Heart right ventricle (tissue), 16 donors: ENCODE measurements at regions not wholly inside any gene's neighbourhood (a gene's known extent, or its start where the extent isn't known, plus 50 kb on each side); places are given as distances from the start of the nearest gene placed in this dataset.

Experiments
- ATAC-seq, 8 donors: fragments of 200-7000 bp; cut with Tn5 transposase; one replicate each; pipeline ENCODE4 v1.9.1; 2020; ENCODE audit warnings: mild to moderate bottlenecking in 8 of 8, moderate library complexity in 8 of 8, moderate number of reproducible peaks in 1 of 8
- DNase-seq, 2 donors: peaks; one replicate each; pipeline ENCODE4 v3.0.0-alpha.2; 2020
- H3K27ac ChIP-seq, 10 donors: fragments of 200-600 bp; sonication (generic) in 2 of 10; one replicate each; pipeline versions ENCODE4 v1.5.0 to v1.8.0; 2020 to 2022; ENCODE audit warnings: mild to moderate bottlenecking in 3 of 10
- H3K27me3 ChIP-seq, 7 donors: fragments of 200-600 bp; one replicate each; pipeline ENCODE4 v1.8.0; 2021 to 2022; ENCODE audit warnings: mild to moderate bottlenecking in 2 of 7
- H3K36me3 ChIP-seq, 9 donors: fragments of 200-600 bp; sonication (generic) in 1 of 9; one replicate each; pipeline versions ENCODE4 v1.5.0 to v1.8.0; 2020 to 2022; ENCODE audit warnings: mild to moderate bottlenecking in 2 of 9
- H3K4me1 ChIP-seq, 9 donors: fragments of 200-600 bp; sonication (generic) in 1 of 9; one replicate each; pipeline versions ENCODE4 v1.5.0 to v1.8.0; 2020 to 2022; ENCODE audit warnings: mild to moderate bottlenecking in 4 of 9
- H3K4me3 ChIP-seq, 10 donors: fragments of 200-600 bp; sonication (generic) in 2 of 10; one replicate each; pipeline versions ENCODE4 v1.5.0 to v1.8.0; 2020 to 2022; ENCODE audit warnings: mild to moderate bottlenecking in 7 of 10, moderate library complexity in 2 of 10
- H3K9me3 ChIP-seq, 11 donors: fragments of 200-600 bp in 10 of 11; sonication (generic) in 2 of 11; one replicate each; pipeline versions ENCODE4 v1.5.0 to v1.8.0; 2013 to 2022; ENCODE audit warnings: mild to moderate bottlenecking in 2 of 11, control low read depth in 1 of 11, moderate library complexity in 1 of 11
- CTCF ChIP-seq, 9 donors: fragments of 200-600 bp; sonication (generic) in 2 of 9; IDR thresholded peaks; one replicate each; pipeline versions ENCODE4 v1.5.0 to v1.8.0; 2021 to 2022; ENCODE audit warnings: antibody characterized with exemption in 9 of 9, mild to moderate bottlenecking in 5 of 9, moderate library complexity in 1 of 9
- WGBS, 2 donors: extraction: QIAGEN DNeasy Blood & Tissue Kit; methylation state at CpG; one replicate each; pipeline ENCODE4 v1.1.7; 2013; ENCODE audit warnings: inconsistent platforms in 1 of 2; 5-methylcytosine and 5-hydroxymethylcytosine counted together
- intact Hi-C, 10 donors: fragments of 100-400 bp; cut with DNase I; formaldehyde crosslinking; loops; one replicate each; pipeline versions ENCODE4 v1.11.1 to v1.14.2; 2022
- donor health status: Arrhythmogenic right ventricular cardiomyopathy.
- donor health status: ischemic (EF 13 %, LVEDD 7.1; RV severe dilation, severe dysfunction).
- donor health status: healthy with polysubstance abuse.
- donor health status: DM: no; HTN: yes; CAD: no.
- donor health status: DM: no; HTN: no; CAD: no.
- donor health status: ischemic (EF 25% LVEDD 6.9; RV normal size, moderate dysfunction).
- donor health status: ischemic (EF 25% LVEDD 5.7; RV mildly dilated, moderate dysfunction).
- donor health status: healthy.
- donor health status: DM: yes; HTN: yes; CAD: no.
- donor health status: Ischemic cardiomyopathy.
- donor health status: ischemic (EF 35%, LVEDD 5.7; RV mildly dilated, moderate dysfunction).
- donor health status: nonischemic (EF 11% LVEDD 7.7; RV severe dilation, severe dysfunction).
- donor health status: DM: yes; HTN: yes; CAD: no.
- donor health status: PGD.
- donor health status: ischemic (EF 29% LVEDD 5.4; RV normal size, mild dysfunction).
- donor health status: nonischemic (EF 23%, LVEDD 6.1; RV moderate dilation, normal function).

- Histone ChIP-seq H3K4me1 (peaks cover 0 to 5% (median 0%) of the 10 kb centered on the region in 9 donors), H3K27me3 (peaks cover 0 to 44% (median 34%) of the 10 kb centered on the region in 7 donors), H3K36me3 (no peaks in the 10 kb centered on the region), H3K9me3 (no peaks in the 10 kb centered on the region), H3K27ac (no peak overlapping the region), H3K4me3 (no peak overlapping the region)
- 7 to 9% methylated on average over 19 of the region's 19 CpGs for WGBS, 2 donors
- ATAC-seq (peak in 7 of 8 donors; percentile 63 to 86 (median 76)), DNase-seq (peak; percentile 44 to 61)
- peak; percentile 52 to 88 (median 76) for TF ChIP-seq CTCF (IDR thresholded peaks at IDR 0.05)
- intact Hi-C loops, result no loop called here
Measured at GRCh38 chr15:85858586-85859375, 64.1 kb upstream of the KLHL25 start.

GRCh38 chr15:85859671-85860070 lies 64.9 kb upstream of the KLHL25 start:
- ATAC-seq (no peak), DNase-seq (no peak)
- H3K4me3 ChIP-seq, result no peak overlapping the region
- H3K9me3 ChIP-seq, result no peaks in the 10 kb centered on the region
- H3K36me3 ChIP-seq, result no peaks in the 10 kb centered on the region
- intact Hi-C loops, result no loop called here
- WGBS, 2 donors, result 77 to 83% methylated on average over 3 of the region's 3 CpGs
- H3K27ac ChIP-seq, result no peak overlapping the region
- H3K4me1 ChIP-seq, result no peaks in the 10 kb centered on the region
- peaks cover 0 to 43% (median 29%) of the 10 kb centered on the region in 7 donors for H3K27me3 ChIP-seq
- TF ChIP-seq CTCF (IDR thresholded peaks at IDR 0.05), result no peak

GRCh38 chr15:85860394-85861161 lies 65.9 kb upstream of the KLHL25 start:
- intact Hi-C loops, result no loop called here
- H3K4me3 ChIP-seq, result no peak overlapping the region
- no peak for ATAC-seq
- H3K4me1 ChIP-seq, result no peaks in the 10 kb centered on the region
- H3K27me3 ChIP-seq, result peaks cover 0 to 35% (median 22%) of the 10 kb centered on the region in 7 donors
- no peak overlapping the region for H3K27ac ChIP-seq
- WGBS, 2 donors, result 77% methylated on average over 17 of the region's 17 CpGs
- DNase-seq, result no peak
- no peak for TF ChIP-seq CTCF (IDR thresholded peaks at IDR 0.05)
- H3K36me3 ChIP-seq, result no peaks in the 10 kb centered on the region
- H3K9me3 ChIP-seq, result no peaks in the 10 kb centered on the region

- ATAC-seq, result peak in 4 of 8 donors; percentile 33 to 67 (median 59)
- Histone ChIP-seq H3K9me3 (no peaks in the 10 kb centered on the region), H3K4me1 (no peaks in the 10 kb centered on the region), H3K27me3 (peaks cover 0 to 26% (median 8%) of the 10 kb centered on the region in 7 donors), H3K27ac (no peak overlapping the region), H3K36me3 (no peaks in the 10 kb centered on the region), H3K4me3 (no peak overlapping the region)
- peak; percentile 18 to 69 (median 58) for TF ChIP-seq CTCF (IDR thresholded peaks at IDR 0.05)
- peak; percentile 22 to 24 for DNase-seq
- intact Hi-C loops, result loop anchor here in 1 of 10 donors (5.0 kb wide), 1 partner anchor 877 kb away; no protein-coding TSS in a partner anchor
- WGBS, 2 donors, result 8 to 12% methylated on average over 6 of the region's 6 CpGs
Measured at GRCh38 chr15:85865070-85865684, 70.5 kb upstream of the KLHL25 start.
